HG03045 (cell line): ENCODE measurements at regions not wholly inside any gene's neighbourhood (a gene's known extent, or its start where the extent isn't known, plus 50 kb on each side); places are given as distances from the start of the nearest gene placed in this dataset.

Source experiments
- ATAC-seq: cut with Tn5 transposase; IDR thresholded peaks from one replicate; pipeline ENCODE4 v1.9.1; 2021; ENCODE audit warnings: mild to moderate bottlenecking, moderate library complexity; ENCODE audit not compliant: unreplicated experiment

DNA sequence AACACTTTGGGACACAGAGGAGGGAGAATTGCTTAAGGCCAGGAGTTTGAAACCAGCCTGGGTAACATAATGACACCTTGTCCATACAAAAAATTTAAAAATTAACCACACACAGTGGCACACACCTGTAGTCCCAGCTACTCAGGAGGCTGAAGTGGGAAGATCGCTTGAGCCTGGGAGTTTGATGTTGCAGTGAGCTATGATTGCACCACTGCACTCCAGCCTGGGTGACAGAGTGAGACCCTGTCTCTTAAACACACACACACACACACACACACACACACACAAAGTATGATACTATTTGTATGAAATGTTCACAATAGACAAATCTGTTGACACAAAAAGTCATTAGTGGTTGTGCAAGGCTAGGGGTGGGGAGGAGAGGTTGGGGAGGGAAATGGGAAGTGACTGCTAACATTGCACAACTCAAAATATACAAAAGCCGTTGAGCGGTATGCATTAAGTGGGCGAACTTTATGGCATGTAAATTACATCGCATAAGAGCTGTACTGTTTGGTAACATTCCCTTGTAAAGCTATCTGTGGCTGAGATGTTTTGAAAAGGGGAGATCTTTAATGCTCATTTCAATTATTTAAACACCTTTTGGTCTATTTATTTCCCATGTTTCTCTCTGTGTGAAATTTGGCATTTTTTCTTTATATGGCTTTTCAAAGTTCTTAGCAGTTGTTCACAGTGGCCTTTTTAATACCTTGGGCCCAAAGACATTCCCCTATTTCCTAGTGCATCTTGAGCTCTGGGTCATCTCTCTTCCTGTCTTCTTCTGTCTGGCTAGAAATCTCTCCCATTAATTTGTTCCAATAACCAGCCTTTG is 58.9 kb upstream of the ZNF516 start:
- ATAC-seq = no peak

DNA sequence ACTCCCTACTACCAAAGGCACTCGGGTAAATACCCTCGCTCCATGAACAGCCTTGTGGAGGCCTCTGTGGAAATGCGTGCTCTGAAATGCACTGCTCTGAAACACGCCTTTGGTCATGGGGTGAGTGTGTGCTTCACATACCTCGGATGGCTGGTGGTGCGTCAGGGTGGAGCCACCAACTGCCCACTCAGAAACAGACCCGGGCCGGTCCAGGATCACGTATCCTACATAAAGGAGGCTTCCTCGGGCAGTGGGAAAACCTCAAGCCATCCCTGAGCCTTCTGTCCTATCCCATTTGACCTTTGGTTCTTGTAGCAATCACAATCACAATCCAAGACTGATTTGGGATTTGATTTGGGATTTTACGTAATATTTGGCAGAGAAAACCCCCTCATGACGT is 53.5 kb upstream of the ZNF516 start:
- ATAC-seq = no peak

DNA sequence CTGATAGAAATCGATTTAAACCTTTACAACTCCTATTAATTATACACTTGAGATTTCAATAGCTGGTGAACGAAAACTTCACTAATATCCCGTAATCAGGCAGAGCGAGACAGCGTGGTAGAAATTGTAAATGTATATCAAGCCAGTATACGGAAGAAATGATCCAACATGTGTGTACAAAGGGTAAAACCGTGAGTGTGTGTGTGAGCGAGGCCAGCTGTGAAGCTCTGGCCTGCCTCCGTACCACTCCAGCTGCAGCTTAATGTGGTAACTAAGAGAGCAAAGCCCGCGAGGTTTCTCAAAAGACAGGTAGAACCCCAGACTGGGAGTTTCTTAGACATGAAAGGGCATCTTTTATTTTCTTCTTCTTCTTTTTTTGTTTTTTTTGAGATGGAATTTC is 52.3 kb upstream of the ZNF516 start:
- no peak for ATAC-seq

DNA sequence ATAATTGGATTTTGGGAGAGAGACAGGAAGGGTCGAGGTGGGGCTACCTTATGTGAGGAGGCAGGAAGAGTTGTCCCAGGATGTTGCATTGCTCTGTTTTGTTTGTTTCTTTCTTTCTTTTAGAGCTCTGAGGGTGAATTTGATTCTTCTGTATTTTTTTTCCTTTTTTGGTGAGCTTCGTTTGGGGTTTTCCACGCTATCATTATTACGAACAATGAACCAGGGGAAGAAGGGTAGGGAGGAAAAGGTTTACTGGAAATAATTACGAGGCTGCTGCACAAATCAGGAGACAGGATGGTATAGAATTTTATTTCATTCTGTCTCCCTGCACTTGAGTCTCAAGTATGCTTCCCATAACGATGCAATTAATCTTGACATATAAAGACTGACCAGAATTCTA is 51.4 kb upstream of the ZNF516 start:
- no peak for ATAC-seq

DNA sequence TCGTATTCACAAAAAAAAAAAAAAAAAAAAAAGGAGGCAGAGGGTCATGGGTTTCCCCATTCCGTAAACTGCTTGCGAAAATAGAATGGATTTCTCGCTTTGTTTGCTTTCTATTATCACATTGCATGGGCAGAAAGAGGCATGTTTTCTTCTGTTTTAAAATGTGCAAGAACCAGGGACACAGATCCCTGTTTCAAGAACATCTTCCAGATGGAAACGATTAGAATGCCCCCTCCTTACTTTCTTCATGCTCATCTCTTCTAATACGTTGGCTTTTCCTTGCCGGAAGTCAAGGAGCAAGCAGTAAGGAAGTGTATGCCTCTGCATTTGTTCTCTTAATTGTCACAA is 51.0 kb upstream of the ZNF516 start:
- no peak for ATAC-seq

DNA sequence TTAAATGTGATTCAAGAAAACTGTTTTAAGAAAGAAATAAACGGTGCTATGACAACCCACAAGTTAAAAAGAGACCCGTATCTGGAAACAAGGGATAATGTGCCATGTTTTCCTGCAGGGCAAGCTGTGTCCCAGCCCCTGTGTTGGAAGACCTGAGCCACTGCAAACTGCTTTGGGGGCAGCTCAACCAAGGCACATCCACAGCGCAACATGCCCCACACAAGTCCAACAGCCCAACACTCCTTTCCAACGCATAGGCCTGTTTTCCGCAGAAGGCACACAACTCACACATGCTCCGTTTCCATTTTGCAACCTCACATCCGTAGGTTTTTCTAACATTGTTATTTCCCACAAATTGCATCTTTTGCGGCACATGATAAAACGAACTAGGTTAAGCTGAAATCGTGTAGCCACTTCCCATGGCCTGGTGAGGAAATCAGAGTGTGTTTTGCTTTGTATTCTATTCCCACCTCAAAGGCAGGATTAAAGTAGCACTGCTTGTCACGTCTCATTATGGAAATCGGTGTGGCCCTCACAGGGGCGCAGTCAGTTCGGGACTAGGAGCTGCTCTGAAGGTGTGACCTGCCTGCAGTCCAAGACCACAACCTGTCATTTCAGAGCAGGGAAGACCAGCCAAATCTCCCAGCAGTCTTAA is 50.5 kb upstream of the ZNF516 start:
- ATAC-seq = no peak

DNA sequence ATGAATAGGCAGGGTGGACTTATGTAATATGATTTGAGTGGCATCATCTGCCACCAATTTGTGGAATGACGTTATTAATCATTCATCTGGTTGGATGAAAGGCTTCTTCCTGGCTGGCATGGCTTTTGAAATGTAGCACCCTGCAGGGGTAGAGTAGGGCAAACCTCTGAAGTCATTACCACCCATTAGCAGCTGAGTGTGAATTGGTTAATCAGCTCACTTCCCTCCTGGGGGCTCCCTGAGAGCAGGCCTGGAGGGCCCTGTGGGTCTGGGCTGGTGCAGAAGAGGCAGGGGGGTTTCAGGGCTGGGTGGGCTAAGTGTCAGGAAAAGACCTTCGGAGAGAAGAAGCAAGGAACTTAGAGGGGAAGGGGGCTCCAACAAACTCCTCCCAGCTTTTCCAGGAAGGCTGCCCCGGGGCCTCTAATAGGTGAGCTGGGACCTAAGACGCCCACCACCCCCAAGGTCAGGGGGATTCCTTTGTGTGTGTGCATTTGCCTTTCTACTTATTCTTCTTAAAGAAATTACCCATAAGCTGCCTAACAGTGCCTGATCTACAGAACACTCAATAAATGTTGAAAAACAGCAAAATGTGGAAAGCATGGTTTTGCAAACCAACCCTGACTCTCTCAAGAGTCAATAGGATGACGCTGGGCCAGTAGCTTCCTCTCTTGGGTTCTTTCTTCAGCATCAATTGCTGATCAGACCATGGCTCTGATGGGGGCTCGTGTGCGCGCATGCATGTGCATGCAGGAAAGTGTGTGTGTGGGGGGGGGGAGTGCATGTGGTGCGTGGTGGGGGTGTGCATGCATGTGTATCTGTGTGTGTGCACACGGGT is 49.7 kb upstream of the ZNF516 start:
- no peak for ATAC-seq
